Transverse colon (tissue), 4 donors: ENCODE measurements at regions not wholly inside any gene's neighbourhood (a gene's known extent, or its start where the extent isn't known, plus 50 kb on each side); places are given as distances from the start of the nearest gene placed in this dataset.

ENCODE experiments used
- DNase-seq: peaks from one replicate; pipeline ENCODE4 v3.0.0-alpha.2; 2019
- H3K27ac ChIP-seq, 4 donors: fragments of 200-600 bp; sonication (generic); 2 replicates each; pipeline ENCODE4 v1.5.1; 2016 to 2018; ENCODE audit warnings: inconsistent platforms in 4 of 4
- H3K27me3 ChIP-seq: fragments of 200-600 bp; sonication (generic); 2 replicates; pipeline ENCODE4 v1.5.1; 2017; ENCODE audit warnings: inconsistent platforms
- H3K36me3 ChIP-seq, 4 donors: fragments of 200-600 bp; sonication (generic); 2 replicates each; pipeline ENCODE4 v1.5.1; 2017 to 2019; ENCODE audit warnings: inconsistent platforms in 4 of 4
- H3K4me1 ChIP-seq, 4 donors: fragments of 200-600 bp; sonication (generic); 2 replicates each; pipeline ENCODE4 v1.5.1; 2017 to 2020; ENCODE audit warnings: inconsistent platforms in 4 of 4
- H3K4me3 ChIP-seq, 4 donors: fragments of 200-600 bp; sonication (generic); 1 replicate in 1 of 4; 2 replicates in 3 of 4; pipeline versions ENCODE4 v1.5.1 to v1.6.1; 2017 to 2019; ENCODE audit warnings: inconsistent platforms in 4 of 4
- H3K9me3 ChIP-seq, 2 donors: fragments of 200-600 bp; sonication (generic); 2 replicates each; pipeline ENCODE4 v1.5.1; 2017 to 2019; ENCODE audit warnings: inconsistent platforms in 2 of 2
- CTCF ChIP-seq, 5 experiments: fragments of 200-600 bp in 3 of 5; fragments of 450-650 bp in 2 of 5; sonication (generic) in 3 of 5; IDR thresholded peaks; 1 replicate in 2 of 5; 2 replicates in 3 of 5; pipeline ENCODE4 v1.5.1; 2016 to 2017; ENCODE audit warnings: antibody characterized with exemption in 5 of 5, inconsistent platforms in 3 of 5, mild to moderate bottlenecking in 2 of 5, moderate library complexity in 1 of 5
- EP300 ChIP-seq: sonication (generic); formaldehyde crosslinking; IDR thresholded peaks from one replicate; pipeline ENCODE4 v1.6.1; 2017; ENCODE audit warnings: antibody characterized with exemption, low read depth
- POLR2A ChIP-seq: fragments of 450-650 bp; IDR thresholded peaks from one replicate; pipeline ENCODE4 v1.6.1; 2016; ENCODE audit warnings: antibody characterized with exemption, mild to moderate bottlenecking, moderate library complexity
- POLR2AphosphoS5 ChIP-seq, 3 donors: sonication (generic); formaldehyde crosslinking; IDR thresholded peaks; one replicate each; pipeline ENCODE4 v1.6.1; 2016; ENCODE audit warnings: antibody characterized with exemption in 3 of 3
- WGBS, 2 donors: methylation state at CpG; one replicate each; pipeline ENCODE4 v1.1.5; 2018; ENCODE audit warnings: low coverage in 1 of 2; 5-methylcytosine and 5-hydroxymethylcytosine counted together
- in situ Hi-C, 4 donors: fragments of 200-750 bp; cut with MboI; loops; one replicate each; pipeline versions ENCODE4 v1.15.0 to v1.15.1; 2017; ENCODE audit warnings: low sequenced_read_pairs in 3 of 4, low pct_ligation_motif_present in 1 of 4, low pct_unique_long_range_greater_than_20kb in 1 of 4
- intact Hi-C: fragments of 100-400 bp; cut with DNase I; formaldehyde crosslinking; loops from one replicate; pipeline ENCODE4 v1.15.1; 2023; ENCODE audit warnings: low total_unique reads

- in situ Hi-C loops: no loop called here
Measured at GRCh38 chr6:56005426-56005825, 130.0 kb upstream of the BMP5 start.

GRCh38 chr6:56004426-56004825 lies 129.0 kb upstream of the BMP5 start:
- Histone ChIP-seq H3K4me1 (no peaks in the 10 kb centered on the region), H3K27me3 (no peaks in the 10 kb centered on the region), H3K27ac (no peak overlapping the region), H3K4me3 (no peak overlapping the region), H3K9me3 (no peaks in the 10 kb centered on the region), H3K36me3 (no peaks in the 10 kb centered on the region)
- WGBS, 2 donors: 63 to 64% methylated on average over 2 of the region's 2 CpGs
- in situ Hi-C loops (no loop called here), intact Hi-C loops (no loop called here)
- no peak for DNase-seq
- no peak for TF ChIP-seq POLR2A
- TF ChIP-seq POLR2AphosphoS5 (IDR thresholded peaks at IDR 0.05): no peak
- no peak for TF ChIP-seq CTCF (IDR thresholded peaks at IDR 0.05)
- TF ChIP-seq EP300: no peak

More at GRCh38 chr6:56005426-56005825, 130.0 kb upstream of the BMP5 start:
- no peak for DNase-seq
- no peaks in the 10 kb centered on the region for H3K4me1 ChIP-seq
- WGBS, 2 donors: 53 to 72% methylated on average over 1 of the region's 1 CpG
- H3K27me3 ChIP-seq: no peaks in the 10 kb centered on the region
- intact Hi-C loops: no loop called here
- TF ChIP-seq POLR2AphosphoS5 (IDR thresholded peaks at IDR 0.05): no peak
- no peak for TF ChIP-seq CTCF (IDR thresholded peaks at IDR 0.05)
- no peak for TF ChIP-seq POLR2A
- no peak for TF ChIP-seq EP300
- H3K4me3 ChIP-seq: no peak overlapping the region
- no peaks in the 10 kb centered on the region for H3K36me3 ChIP-seq
- no peaks in the 10 kb centered on the region for H3K9me3 ChIP-seq
- H3K27ac ChIP-seq: no peak overlapping the region

GRCh38 chr6:56003616-56004015 lies 128.2 kb upstream of the BMP5 start:
- H3K36me3 ChIP-seq: no peaks in the 10 kb centered on the region

GRCh38 chr6:56002336-56002735 lies 126.9 kb upstream of the BMP5 start:
- H3K27ac ChIP-seq: no peak overlapping the region
- no peaks in the 10 kb centered on the region for H3K4me1 ChIP-seq
- DNase-seq: no peak
- H3K4me3 ChIP-seq: no peak overlapping the region
- no peaks in the 10 kb centered on the region for H3K27me3 ChIP-seq
- intact Hi-C loops (no loop called here), in situ Hi-C loops (no loop called here)
- TF ChIP-seq POLR2A (no peak), POLR2AphosphoS5 (IDR thresholded peaks at IDR 0.05) (no peak), EP300 (no peak), CTCF (IDR thresholded peaks at IDR 0.05) (no peak)
- no peaks in the 10 kb centered on the region for H3K36me3 ChIP-seq
- H3K9me3 ChIP-seq: no peaks in the 10 kb centered on the region
- 71 to 77% methylated on average over 5 of the region's 5 CpGs for whole genome bisulfite sequencing, 2 donors

More at GRCh38 chr6:56003616-56004015, 128.2 kb upstream of the BMP5 start:
- DNase-seq: no peak
- Histone ChIP-seq H3K4me3 (no peak overlapping the region), H3K27ac (no peak overlapping the region), H3K27me3 (no peaks in the 10 kb centered on the region), H3K4me1 (no peaks in the 10 kb centered on the region), H3K9me3 (no peaks in the 10 kb centered on the region)
- intact Hi-C loops: no loop called here
- 83 to 86% methylated on average over 2 of the region's 2 CpGs for WGBS, 2 donors
- TF ChIP-seq POLR2A: no peak
- no peak for TF ChIP-seq EP300
- no peak for TF ChIP-seq POLR2AphosphoS5 (IDR thresholded peaks at IDR 0.05)
- TF ChIP-seq CTCF (IDR thresholded peaks at IDR 0.05): no peak
- in situ Hi-C loops: no loop called here
